ENCODE measurements at regions not wholly inside any gene's neighbourhood (a gene's known extent, or its start where the extent isn't known, plus 50 kb on each side); places are given as distances from the start of the nearest gene placed in this dataset.

DNA sequence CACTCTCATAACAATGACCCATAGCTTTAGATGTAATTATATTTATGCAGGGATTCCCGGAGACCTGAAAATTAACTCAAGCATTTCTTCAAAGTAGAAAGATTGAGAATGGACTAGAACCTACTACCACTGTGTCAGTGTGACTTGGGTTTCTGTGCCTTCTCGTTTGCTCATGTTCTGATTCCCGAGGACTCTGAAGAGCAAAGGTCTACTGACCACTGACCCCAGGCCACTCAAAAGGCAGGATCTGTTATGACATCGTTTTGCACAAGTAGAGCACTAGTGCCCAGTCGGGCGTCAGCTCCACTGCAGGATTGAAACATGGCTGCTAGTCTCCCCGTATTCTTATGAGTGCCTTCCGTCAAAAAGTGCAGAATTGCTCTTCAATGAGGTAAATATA lies 53.8 kb upstream of the DHRS4 start:
- Histone ChIP-seq H3K79me2 (ENCODE audit: insufficient read depth, low read length) (no peaks in the 10 kb centered on the region), H3K27ac (ENCODE audit: insufficient read length, low read depth, low read length) (no peak overlapping the region), H3K23me2 (ENCODE audit: insufficient read length, low read depth, low read length, poor library complexity, severe bottlenecking) (no peaks in the 10 kb centered on the region), H2BK20ac (ENCODE audit: low read depth, low read length, poor library complexity, severe bottlenecking) (no peak overlapping the region), H3T11ph (ENCODE audit: low read length) (no peak overlapping the region), H3K14ac (ENCODE audit: insufficient read depth, low read length) (no peak overlapping the region), H4K20me1 (ENCODE audit: control insufficient read depth, insufficient read depth, insufficient read length) (no peaks in the 10 kb centered on the region), H3K9me3 (ENCODE audit: control insufficient read depth, low read depth, low read length) (peaks cover 8% of the 10 kb centered on the region), H3K27me3 (ENCODE audit: insufficient read depth, low read length) (no peaks in the 10 kb centered on the region), H2AK5ac (ENCODE audit: insufficient read length, low read length) (no peak overlapping the region), H4K8ac (replicated peaks; ENCODE audit: insufficient read length, low read depth, low read length) (no peak overlapping the region), H3K4me2 (ENCODE audit: insufficient read depth, insufficient read length, low read length) (no peak overlapping the region), H3K9ac (ENCODE audit: extremely low read depth, insufficient read length, low read length) (no peak overlapping the region), H2AFZ (ENCODE audit: low read length) (no peak overlapping the region), H3K18ac (ENCODE audit: insufficient read length, low read depth, low read length) (no peak overlapping the region), H2BK12ac (ENCODE audit: insufficient read length, low read depth, low read length) (no peak overlapping the region), H3K4me1 (ENCODE audit: insufficient read depth, low read length) (no peaks in the 10 kb centered on the region), H3K56ac (ENCODE audit: insufficient read length, low read depth, low read length) (no peak overlapping the region), H2BK15ac (ENCODE audit: low read depth, low read length) (no peak overlapping the region), H4K5ac (ENCODE audit: insufficient read length, low read depth, low read length) (no peak overlapping the region), H3K4ac (ENCODE audit: low read depth, low read length) (no peak overlapping the region), H2BK5ac (ENCODE audit: insufficient read length, low read length) (no peak overlapping the region), H3K23ac (ENCODE audit: insufficient read length, low read depth, low read length) (no peak overlapping the region), H4K91ac (ENCODE audit: insufficient read length, low read depth, low read length) (no peak overlapping the region), H2BK120ac (ENCODE audit: low read depth, low read length, poor library complexity, severe bottlenecking) (no peak overlapping the region), H3K79me1 (ENCODE audit: insufficient read depth, low read depth, low read length, poor library complexity, severe bottlenecking) (no peaks in the 10 kb centered on the region)
- TF ChIP-seq, protein P1, sequence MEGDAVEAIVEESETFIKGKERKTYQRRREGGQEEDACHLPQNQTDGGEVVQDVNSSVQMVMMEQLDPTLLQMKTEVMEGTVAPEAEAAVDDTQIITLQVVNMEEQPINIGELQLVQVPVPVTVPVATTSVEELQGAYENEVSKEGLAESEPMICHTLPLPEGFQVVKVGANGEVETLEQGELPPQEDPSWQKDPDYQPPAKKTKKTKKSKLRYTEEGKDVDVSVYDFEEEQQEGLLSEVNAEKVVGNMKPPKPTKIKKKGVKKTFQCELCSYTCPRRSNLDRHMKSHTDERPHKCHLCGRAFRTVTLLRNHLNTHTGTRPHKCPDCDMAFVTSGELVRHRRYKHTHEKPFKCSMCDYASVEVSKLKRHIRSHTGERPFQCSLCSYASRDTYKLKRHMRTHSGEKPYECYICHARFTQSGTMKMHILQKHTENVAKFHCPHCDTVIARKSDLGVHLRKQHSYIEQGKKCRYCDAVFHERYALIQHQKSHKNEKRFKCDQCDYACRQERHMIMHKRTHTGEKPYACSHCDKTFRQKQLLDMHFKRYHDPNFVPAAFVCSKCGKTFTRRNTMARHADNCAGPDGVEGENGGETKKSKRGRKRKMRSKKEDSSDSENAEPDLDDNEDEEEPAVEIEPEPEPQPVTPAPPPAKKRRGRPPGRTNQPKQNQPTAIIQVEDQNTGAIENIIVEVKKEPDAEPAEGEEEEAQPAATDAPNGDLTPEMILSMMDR (conservative IDR thresholded peaks at IDR 0.05), result no peak
- Mint-ChIP-seq H3K27ac (no peak overlapping the region), H3K9me3 (peaks cover 31 to 68% of the 10 kb centered on the region in 2 experiments), H3K27me3 (ENCODE audit: low read depth) (peaks cover 6% of the 10 kb centered on the region; the same call in 1 of the 2 replicates), H3K36me3 (ENCODE audit: insufficient read depth in 1 of 3, low read depth in 3 of 3) (peaks cover 3 to 25% (median 4%) of the 10 kb centered on the region in 3 experiments; a peak in 5 of 7 replicates), H3K4me3 (no peak overlapping the region), H3K4me1 (no peaks in the 10 kb centered on the region)
- WGBS (ENCODE audit: extremely low coverage, insufficient read length, low lambda C conversion rate), result no CpG with 5 or more reads among the region's 8 CpGs
- DNase-seq, result no peak
